Erythroblast (primary cell): ENCODE measurements at regions not wholly inside any gene's neighbourhood (a gene's known extent, or its start where the extent isn't known, plus 50 kb on each side); places are given as distances from the start of the nearest gene placed in this dataset.

Experiments
- GATA1 ChIP-seq: IDR thresholded peaks from 2 replicates; pipeline ENCODE4 v1.6.1; 2011; ENCODE audit warnings: low read depth, mild to moderate bottlenecking, control low read depth, low read length, moderate library complexity
- POLR2A ChIP-seq: IDR thresholded peaks from 2 replicates; pipeline ENCODE4 v1.6.1; 2011; ENCODE audit warnings: mild to moderate bottlenecking, low read length

- TF ChIP-seq POLR2A, result no peak
- TF ChIP-seq GATA1, result no peak
Measured at GRCh38 chr2:51919395-51919794, 887.5 kb upstream of the NRXN1 start.
